Type B pancreatic cell (in vitro differentiated cells): ENCODE measurements at regions not wholly inside any gene's neighbourhood (a gene's known extent, or its start where the extent isn't known, plus 50 kb on each side); places are given as distances from the start of the nearest gene placed in this dataset.

Source experiments
- DNase-seq: peaks from one replicate; pipeline ENCODE4 v3.0.0; 2021; ENCODE audit warnings: mixed read lengths; ENCODE audit not compliant: unreplicated experiment; ENCODE audit errors: extremely low spot score
- H3K27ac Mint-ChIP-seq: 2 replicates; pipeline ENCODE4 v1.8.0; 2021; ENCODE audit warnings: mild to moderate bottlenecking, mixed read lengths
- H3K27me3 Mint-ChIP-seq: 2 replicates; pipeline ENCODE4 v1.8.0; 2021; ENCODE audit warnings: mixed read lengths
- H3K36me3 Mint-ChIP-seq: 2 replicates; pipeline ENCODE4 v1.8.0; 2021; ENCODE audit warnings: mixed read lengths
- H3K4me1 Mint-ChIP-seq: one replicate; pipeline ENCODE4 v1.8.0; 2021; ENCODE audit warnings: mixed read lengths; ENCODE audit not compliant: unreplicated experiment
- H3K4me3 Mint-ChIP-seq: 2 replicates; pipeline ENCODE4 v1.8.0; 2021; ENCODE audit warnings: mild to moderate bottlenecking, mixed read lengths
- H3K9me3 Mint-ChIP-seq: 2 replicates; pipeline ENCODE4 v1.8.0; 2021; ENCODE audit warnings: mixed read lengths
- CTCF ChIP-seq: fragments of 200-600 bp; sonication (generic); conservative IDR thresholded peaks from 2 replicates; pipeline ENCODE4 v1.5.0; 2021; ENCODE audit warnings: antibody characterized with exemption, mild to moderate bottlenecking

GRCh38 chr5:116696366-116696765 lies 121.7 kb upstream of the SEMA6A start:
- no peak for TF ChIP-seq CTCF
- Mint-ChIP-seq H3K4me3 (no peak overlapping the region), H3K27ac (no peak overlapping the region), H3K36me3 (peaks cover 4% of the 10 kb centered on the region), H3K27me3 (no peaks in the 10 kb centered on the region), H3K4me1 (peaks cover 11% of the 10 kb centered on the region), H3K9me3 (peaks cover 14% of the 10 kb centered on the region)
- DNase-seq: no peak

- no peak overlapping the region for H3K27ac Mint-ChIP-seq
- H3K36me3 Mint-ChIP-seq: peaks cover 4% of the 10 kb centered on the region
- H3K4me1 Mint-ChIP-seq: peaks cover 11% of the 10 kb centered on the region
- H3K9me3 Mint-ChIP-seq: peaks cover 14% of the 10 kb centered on the region
- H3K27me3 Mint-ChIP-seq: no peaks in the 10 kb centered on the region
- H3K4me3 Mint-ChIP-seq: no peak overlapping the region
- no peak for TF ChIP-seq CTCF
- no peak for DNase-seq
Measured at GRCh38 chr5:116695681-116696080, 121.1 kb upstream of the SEMA6A start.

GRCh38 chr5:116686438-116686837 lies 111.8 kb upstream of the SEMA6A start:
- Mint-ChIP-seq H3K27me3 (no peaks in the 10 kb centered on the region), H3K4me1 (peaks cover 7% of the 10 kb centered on the region), H3K27ac (no peak overlapping the region), H3K9me3 (no peaks in the 10 kb centered on the region), H3K4me3 (no peak overlapping the region), H3K36me3 (no peaks in the 10 kb centered on the region)
- no peak for TF ChIP-seq CTCF
- no peak for DNase-seq

- no peak for TF ChIP-seq CTCF
- H3K4me3 Mint-ChIP-seq: no peak overlapping the region
- H3K27me3 Mint-ChIP-seq: no peaks in the 10 kb centered on the region
- H3K4me1 Mint-ChIP-seq: peaks cover 7% of the 10 kb centered on the region
- H3K9me3 Mint-ChIP-seq: no peaks in the 10 kb centered on the region
- H3K36me3 Mint-ChIP-seq: no peaks in the 10 kb centered on the region
- DNase-seq: no peak
- H3K27ac Mint-ChIP-seq: no peak overlapping the region
Measured at GRCh38 chr5:116685931-116686330, 111.3 kb upstream of the SEMA6A start.

GRCh38 chr5:116685069-116685468 lies 110.4 kb upstream of the SEMA6A start:
- TF ChIP-seq CTCF: no peak

More at GRCh38 chr5:116685069-116685468, 110.4 kb upstream of the SEMA6A start:
- Mint-ChIP-seq H3K27ac (no peak overlapping the region), H3K36me3 (no peaks in the 10 kb centered on the region), H3K4me3 (no peak overlapping the region), H3K4me1 (peaks cover 7% of the 10 kb centered on the region), H3K27me3 (no peaks in the 10 kb centered on the region), H3K9me3 (no peaks in the 10 kb centered on the region)
- no peak for DNase-seq
